ENCODE measurements at regions not wholly inside any gene's neighbourhood (a gene's known extent, or its start where the extent isn't known, plus 50 kb on each side); places are given as distances from the start of the nearest gene placed in this dataset.

DNA sequence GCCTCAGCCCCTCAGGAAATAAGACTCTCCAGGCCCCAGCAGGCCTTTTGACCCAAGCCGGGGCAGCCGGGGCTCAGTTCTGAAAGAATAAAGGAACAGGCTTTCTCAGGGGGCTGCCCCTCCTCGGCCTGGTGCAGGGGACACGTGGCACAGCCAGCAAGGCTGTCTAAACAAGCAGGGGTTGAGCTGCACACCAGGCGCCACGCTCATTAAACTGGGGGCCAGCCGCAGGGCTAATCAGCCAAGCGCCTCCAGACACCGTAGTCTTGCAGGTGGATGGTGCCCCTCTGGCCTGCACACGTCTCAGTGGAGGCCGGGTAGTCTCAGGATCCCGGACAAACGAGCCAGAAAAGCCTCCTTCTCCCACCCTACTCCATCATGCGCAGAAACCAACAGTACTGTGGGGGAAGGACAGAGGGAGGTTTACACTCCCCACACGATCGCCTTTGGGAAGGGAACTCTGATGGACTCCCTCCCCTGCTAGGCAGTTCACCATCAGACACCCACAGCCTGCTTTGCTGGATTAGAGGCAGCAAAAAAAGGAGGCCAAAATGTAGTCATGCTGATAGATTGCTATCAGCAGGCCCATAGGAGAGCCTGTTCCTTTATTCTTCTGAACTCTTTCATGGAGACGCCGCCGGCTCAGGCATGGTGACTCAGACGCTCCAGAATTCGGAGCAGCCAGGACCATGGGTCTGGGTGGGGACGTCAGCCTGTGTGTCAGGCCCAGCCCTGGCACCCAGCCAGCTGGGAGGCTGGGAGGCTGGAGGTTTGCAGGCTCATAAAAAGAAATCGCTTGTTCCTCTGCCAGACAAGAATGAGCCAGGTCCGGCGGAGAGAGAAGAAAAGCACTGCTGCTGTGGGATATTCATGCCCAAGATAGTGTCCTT is 342.4 kb downstream of the BCOR start:
- Mint-ChIP-seq H3K4me1 (peaks cover 76% of the 10 kb centered on the region), H3K4me3 (peak overlapping the region in 2 of 3 experiments; percentile 23 to 58), H3K27me3 (ENCODE audit: low read depth) (peaks cover under 1% of the 10 kb centered on the region), H3K9me3 (peaks cover 7% of the 10 kb centered on the region), H3K27ac (peak overlapping the region; percentile 84 to 95 (median 94)), H3K36me3 (ENCODE audit: low read depth) (no peaks in the 10 kb centered on the region)
- TF ChIP-seq, protein P1, sequence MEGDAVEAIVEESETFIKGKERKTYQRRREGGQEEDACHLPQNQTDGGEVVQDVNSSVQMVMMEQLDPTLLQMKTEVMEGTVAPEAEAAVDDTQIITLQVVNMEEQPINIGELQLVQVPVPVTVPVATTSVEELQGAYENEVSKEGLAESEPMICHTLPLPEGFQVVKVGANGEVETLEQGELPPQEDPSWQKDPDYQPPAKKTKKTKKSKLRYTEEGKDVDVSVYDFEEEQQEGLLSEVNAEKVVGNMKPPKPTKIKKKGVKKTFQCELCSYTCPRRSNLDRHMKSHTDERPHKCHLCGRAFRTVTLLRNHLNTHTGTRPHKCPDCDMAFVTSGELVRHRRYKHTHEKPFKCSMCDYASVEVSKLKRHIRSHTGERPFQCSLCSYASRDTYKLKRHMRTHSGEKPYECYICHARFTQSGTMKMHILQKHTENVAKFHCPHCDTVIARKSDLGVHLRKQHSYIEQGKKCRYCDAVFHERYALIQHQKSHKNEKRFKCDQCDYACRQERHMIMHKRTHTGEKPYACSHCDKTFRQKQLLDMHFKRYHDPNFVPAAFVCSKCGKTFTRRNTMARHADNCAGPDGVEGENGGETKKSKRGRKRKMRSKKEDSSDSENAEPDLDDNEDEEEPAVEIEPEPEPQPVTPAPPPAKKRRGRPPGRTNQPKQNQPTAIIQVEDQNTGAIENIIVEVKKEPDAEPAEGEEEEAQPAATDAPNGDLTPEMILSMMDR (IDR thresholded peaks at IDR 0.05; ENCODE audit: unreplicated experiment in 3 of 3): no peak

DNA sequence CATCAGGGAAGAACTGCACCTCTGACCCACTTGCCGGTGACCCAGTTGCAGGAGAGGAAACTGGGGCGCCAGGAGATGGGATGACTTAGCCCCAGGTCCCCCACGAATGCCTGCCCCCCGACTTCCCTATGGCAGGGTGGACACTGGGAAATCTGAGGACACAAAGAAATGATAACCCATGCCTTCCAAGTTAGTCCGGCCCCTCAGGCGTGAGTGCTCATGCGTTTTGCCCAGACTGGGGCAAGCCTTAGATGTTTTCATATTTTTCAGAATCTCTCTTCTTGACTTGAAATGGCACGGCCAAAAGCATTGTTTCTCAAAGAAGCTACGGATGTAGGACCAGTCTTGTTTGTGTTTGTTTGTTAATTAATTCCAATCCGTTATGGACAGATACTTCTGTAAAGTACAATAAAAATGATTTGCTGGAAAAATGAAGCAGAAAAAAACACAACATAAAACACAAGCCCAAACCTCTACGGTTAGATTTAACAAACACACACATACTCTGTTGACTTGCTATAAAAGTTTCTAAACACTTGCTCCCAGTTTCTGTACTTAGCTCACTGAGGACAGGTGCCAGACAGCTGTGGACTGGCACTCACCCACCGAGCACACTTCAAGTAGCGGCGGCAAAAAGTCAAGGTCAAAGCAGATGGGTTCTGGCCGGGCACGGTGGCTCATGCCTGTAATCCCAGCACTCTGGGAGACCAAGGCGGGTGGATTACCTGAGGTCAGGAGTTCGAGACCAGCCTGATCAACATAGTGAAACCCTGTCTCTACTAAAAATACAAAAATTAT is 341.5 kb downstream of the BCOR start:
- H3K27me3 Mint-ChIP-seq (ENCODE audit: low read depth): no peaks in the 10 kb centered on the region
- H3K9me3 Mint-ChIP-seq: peaks cover 7% of the 10 kb centered on the region

DNA sequence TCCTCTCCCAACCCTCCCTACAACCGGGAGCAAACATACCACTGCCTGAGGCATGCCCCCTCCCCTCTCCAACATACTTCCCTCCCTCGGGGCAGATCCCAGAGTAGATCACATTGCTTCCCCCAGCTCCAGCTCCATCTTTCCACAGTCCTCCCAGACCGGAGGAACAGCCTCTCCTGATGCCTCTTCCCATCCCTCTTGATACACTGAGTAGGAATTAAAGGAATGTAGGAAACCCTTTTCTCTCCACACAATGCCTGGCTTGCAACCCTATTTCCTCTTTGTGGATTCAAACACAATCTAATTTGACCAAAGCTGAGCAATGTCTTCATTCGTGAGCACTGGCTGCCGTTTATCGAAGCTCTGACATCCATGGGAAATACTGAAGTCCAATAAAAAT is 339.8 kb downstream of the BCOR start:
- Mint-ChIP-seq H3K36me3 (ENCODE audit: low read depth) (no peaks in the 10 kb centered on the region), H3K4me1 (peaks cover 77% of the 10 kb centered on the region), H3K27me3 (ENCODE audit: low read depth) (no peaks in the 10 kb centered on the region), H3K27ac (peak overlapping the region; percentile 94 to 99 (median 96)), H3K4me3 (peak overlapping the region in 1 of 3 experiments; percentile 0), H3K9me3 (peaks cover 4% of the 10 kb centered on the region)
- TF ChIP-seq, protein P1 (IDR thresholded peaks at IDR 0.05; ENCODE audit: unreplicated experiment in 3 of 3): no peak

More for the DNA sequence above, 341.5 kb downstream of the BCOR start:
- Mint-ChIP-seq H3K36me3 (ENCODE audit: low read depth) (no peaks in the 10 kb centered on the region), H3K27ac (peak overlapping the region; percentile 84 to 95 (median 94)), H3K4me1 (peaks cover 76% of the 10 kb centered on the region), H3K4me3 (peak overlapping the region in 2 of 3 experiments; percentile 56 to 58)
- TF ChIP-seq, protein P1 (IDR thresholded peaks at IDR 0.05; ENCODE audit: unreplicated experiment in 3 of 3): no peak

DNA sequence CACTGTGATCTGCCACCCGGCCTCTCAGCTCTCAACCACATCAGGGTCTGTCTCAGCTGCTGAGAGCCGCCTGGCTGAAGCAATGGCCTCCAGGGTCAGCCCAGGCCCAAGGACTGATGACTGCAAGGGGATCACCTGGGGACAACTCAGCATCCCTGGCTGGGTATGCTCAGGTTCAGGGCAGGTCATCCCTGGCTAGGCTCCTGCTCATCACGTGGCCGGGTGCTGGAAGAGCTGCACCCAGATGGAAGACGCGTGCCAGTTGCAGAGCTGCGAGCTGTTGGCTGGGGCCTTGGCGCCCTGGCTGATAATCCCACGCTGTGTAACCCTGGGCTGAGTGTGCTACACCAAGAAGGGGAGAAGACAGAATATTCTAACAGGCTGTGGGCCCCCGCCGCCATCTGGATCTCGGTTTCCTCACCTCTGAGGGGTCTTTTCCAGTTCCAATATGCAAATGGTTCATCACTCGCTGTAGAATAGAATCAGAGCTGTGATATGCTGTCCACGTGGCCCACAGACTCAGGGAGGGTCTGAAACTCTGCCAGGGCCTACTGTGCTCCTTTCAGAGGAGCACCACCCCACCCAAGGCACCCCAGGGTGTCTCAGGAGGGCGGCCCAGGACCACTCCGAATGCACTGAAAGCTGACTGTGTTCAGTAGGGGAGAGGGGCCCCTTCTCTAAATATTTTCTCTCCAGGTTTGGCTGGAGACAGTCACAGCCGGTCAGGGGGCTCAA is 338.8 kb downstream of the BCOR start:
- H3K27me3 Mint-ChIP-seq (ENCODE audit: low read depth): no peaks in the 10 kb centered on the region
- TF ChIP-seq, protein P1 (IDR thresholded peaks at IDR 0.05; ENCODE audit: unreplicated experiment in 3 of 3): no peak
- H3K27ac Mint-ChIP-seq: peak overlapping the region; percentile 94 to 99 (median 96)
- no peak overlapping the region for H3K4me3 Mint-ChIP-seq
- H3K36me3 Mint-ChIP-seq (ENCODE audit: low read depth): no peaks in the 10 kb centered on the region
- peaks cover 4% of the 10 kb centered on the region for H3K9me3 Mint-ChIP-seq
- H3K4me1 Mint-ChIP-seq: peaks cover 71% of the 10 kb centered on the region

DNA sequence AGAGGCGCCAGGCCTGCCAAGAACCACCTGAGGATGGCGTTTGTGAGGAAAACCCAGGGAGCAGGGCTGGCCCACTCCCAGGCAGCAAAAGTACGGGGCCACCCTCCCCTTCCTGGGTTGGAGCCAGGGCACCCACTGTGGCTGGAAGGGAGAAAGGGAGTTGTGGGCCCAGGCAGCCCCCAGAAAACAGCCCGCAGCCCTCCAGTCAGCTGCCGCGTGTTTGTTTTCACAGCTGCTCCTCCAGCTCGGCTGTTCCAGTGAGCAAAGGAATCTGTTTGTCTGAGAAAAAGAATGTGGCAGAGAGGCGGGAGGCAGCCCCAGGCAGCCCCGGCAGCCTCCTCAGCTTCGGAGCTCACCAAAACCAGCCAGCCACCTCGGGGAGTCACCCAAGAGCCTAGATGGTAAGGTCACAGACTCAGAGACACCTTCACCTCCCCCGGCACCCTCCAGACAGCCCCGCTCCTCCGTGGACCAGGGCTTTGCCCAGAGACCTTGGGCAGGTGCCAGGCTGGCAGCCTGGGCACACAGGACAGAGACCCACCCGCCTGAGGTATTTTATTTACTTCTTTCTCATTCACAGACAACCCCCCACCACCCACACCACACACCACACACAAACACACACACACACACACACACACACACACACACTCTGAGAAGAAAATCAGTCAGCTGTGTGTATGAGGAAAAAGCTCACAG is 338.1 kb downstream of the BCOR start:
- H3K27me3 Mint-ChIP-seq (ENCODE audit: low read depth): no peaks in the 10 kb centered on the region
- H3K9me3 Mint-ChIP-seq: peaks cover 4% of the 10 kb centered on the region
- TF ChIP-seq, protein P1 (IDR thresholded peaks at IDR 0.05; ENCODE audit: unreplicated experiment in 3 of 3): no peak
- H3K36me3 Mint-ChIP-seq (ENCODE audit: low read depth): no peaks in the 10 kb centered on the region
- H3K4me3 Mint-ChIP-seq: peak overlapping the region; percentile 8 to 56 (median 31)
- H3K4me1 Mint-ChIP-seq: peaks cover 76% of the 10 kb centered on the region
- peak overlapping the region; percentile 94 to 99 (median 96) for H3K27ac Mint-ChIP-seq

Measured in nephron (organoid).